Retina (tissue), 1 donor: ENCODE measurements at regions not wholly inside any gene's neighbourhood (a gene's known extent, or its start where the extent isn't known, plus 50 kb on each side); places are given as distances from the start of the nearest gene placed in this dataset.

Source experiments
- DNase-seq: peaks from one replicate; pipeline ENCODE4 v3.0.0-alpha.2; 2016

DNA sequence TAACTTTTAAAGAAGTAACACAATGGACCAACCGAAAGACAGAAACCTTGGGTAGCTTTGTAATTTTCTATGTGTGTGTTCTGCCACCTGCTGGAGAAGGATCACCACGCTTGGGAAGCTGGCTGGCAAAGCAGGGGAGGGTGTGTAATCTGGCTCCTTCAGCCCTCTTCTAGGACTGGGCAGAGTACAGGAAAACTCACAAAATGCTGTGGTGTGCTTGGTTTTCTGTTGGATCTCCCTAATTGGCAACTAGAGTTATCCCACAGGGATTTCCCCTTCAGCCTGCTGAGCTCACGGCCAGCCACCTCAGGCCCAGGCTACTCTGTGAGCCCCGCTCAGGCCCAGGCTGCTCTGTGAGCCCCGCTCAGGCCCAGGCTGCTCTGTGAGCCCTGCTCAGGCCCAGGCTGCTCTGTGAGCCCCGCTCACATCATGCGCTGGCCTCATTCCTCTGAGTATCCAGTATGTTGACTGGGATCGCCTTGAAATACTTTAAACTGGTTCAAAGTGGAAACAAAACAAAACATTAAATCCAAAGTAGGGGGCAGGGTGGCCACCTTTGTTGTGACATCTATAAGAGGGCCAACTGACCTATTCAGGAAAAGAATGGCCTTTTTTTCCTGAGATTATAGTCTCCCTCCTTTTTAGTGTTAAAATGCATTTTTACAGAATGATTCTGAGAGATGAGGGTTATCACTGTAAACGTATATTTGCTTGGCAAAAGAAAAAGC is 52.0 kb upstream of the RNU6-8 start:
- DNase-seq = peak; percentile 80

DNA sequence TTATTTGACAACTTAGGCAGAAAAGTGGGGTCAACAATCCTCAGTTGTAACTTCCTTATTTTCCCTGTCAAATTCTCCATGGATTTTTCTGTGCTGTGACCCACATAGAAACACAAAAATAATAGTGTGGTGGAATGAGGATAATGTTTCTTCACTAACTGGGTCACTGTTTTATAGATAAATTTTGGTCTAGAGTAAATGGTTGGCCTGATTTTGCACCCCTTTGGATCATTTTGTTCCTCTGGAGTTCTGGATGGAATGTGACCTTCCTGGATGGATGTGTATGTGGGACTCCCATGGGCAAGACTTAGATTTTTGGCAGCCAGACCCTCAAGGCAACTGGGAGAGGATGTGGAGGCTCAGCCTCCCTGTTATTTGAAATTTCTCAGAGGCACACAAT is 52.7 kb upstream of the RNU6-8 start:
- DNase-seq = no peak

DNA sequence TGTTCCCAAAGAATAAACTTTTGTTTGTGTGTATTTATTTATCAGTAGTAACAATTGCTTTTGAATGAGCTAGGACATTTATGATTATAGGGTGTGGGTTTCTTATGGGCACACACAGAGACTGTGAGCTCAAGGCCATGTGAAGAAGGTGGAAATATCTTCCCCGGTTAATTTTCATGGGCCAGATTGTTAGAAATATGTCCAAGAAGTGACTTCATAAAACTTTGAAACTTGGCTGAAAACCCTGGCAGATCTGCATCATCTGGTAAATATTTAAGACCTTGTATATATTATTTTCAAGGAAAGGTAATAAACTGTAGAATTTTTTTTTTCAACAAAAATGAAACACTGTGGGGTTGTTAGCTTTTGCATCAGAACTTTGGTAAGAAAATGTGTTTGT is 53.5 kb upstream of the RNU6-8 start:
- DNase-seq = no peak

DNA sequence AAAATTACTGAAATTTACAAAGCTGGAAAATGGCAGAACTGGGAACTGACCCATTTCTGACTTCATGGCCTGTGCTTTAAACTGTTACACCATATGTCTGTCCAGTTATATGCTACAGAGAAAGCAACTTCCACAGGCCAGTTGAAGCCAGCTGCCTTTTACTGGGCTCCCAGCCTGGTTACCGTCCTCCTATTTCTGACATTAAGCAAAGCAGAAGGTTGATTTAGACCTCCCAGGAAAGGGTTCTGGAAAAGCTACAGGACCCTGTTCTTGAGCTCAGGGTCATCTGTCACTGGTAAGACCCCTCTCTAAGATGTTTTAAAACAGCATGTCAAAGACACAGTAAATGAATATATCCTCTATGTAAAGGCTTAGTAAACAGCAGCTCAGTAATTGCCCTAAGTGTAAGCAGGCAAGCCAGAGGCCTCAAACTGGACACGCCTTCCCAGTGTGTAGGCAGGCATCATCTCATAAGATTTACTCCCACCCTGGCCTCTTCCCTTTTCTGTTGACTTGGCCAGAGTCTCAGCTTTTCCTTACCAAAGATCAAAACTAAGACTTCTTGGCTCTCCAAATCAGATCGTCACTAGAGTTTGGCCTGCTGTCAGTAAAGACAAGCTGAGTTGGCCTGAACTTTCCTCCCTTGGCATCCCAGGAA is 55.4 kb upstream of the RNU6-8 start:
- no peak for DNase-seq

DNA sequence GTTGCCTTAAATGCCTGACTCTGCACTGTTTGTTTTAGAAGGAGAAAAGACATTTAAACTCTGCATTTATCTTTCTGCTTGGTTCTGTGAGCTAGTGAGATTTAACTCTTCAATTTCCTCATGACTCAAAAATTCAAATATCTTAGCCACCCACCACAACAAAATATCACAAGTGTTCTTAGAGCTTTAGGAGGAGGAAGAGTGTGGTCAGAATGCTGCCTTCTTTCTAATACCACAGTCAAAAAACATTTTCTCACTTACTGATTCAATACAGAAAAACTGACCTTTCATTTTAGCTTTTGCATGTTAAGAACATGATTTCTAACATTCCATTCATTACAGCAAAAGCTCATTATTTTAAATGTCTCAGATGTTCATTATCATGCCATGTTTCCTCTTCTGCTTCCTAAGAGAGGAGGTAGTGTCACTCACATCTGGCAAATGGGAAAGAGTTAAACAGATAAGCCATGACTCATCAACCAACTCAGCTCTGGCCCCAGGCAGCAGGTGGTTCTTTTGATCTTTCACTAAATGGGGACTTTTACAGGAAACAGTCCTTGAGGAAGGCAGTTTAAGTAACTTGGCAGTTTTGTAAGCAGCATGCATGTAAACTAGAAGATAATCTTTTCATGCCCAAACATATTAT is 56.4 kb upstream of the RNU6-8 start:
- no peak for DNase-seq

DNA sequence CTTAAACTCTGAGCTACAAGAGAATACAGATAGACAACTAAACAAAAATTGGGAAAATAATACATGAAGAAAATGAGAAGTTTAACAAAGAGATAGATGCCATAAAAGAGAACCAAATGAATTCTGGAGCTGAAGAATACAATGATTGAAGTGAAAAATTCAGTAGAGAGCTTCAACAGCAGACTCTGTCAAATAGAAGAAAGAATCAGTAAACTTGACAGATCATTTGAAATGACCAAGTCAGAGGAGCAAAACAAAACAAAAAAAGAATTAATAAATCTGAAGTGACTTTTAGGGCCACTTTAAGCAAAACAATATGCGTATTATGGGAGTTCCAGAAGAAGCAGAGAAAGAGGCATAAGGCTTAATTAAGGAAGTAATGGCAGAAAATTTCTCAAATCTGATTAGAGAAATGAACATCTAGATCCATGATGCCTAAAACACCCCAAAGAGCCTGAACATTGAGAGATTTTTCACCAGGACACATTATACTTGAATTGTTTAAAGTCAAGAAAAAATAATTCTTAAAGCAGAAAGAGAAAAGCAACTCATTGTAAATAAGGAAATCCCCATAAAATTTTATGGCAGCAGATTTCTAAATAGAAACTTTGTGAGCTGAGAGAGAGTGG is 61.0 kb upstream of the RNU6-8 start:
- DNase-seq = no peak

DNA sequence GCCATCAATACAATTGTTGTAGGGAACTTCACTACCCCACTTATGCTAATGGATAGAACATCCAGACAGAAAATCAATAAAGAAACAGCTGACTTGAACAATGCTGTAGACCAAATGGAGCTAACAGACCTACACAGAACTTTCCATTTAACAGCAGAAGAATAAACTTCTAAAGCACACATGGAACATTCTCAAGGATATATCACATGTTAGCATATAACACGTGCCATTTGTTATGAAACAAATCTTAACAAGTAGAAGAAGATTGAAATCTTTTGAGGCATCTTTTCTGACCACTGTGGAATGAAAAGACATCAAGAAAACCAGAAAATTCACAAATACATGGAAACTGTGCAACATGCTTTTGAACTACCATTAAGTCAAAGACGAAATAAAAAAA is 62.5 kb upstream of the RNU6-8 start:
- DNase-seq = no peak

DNA sequence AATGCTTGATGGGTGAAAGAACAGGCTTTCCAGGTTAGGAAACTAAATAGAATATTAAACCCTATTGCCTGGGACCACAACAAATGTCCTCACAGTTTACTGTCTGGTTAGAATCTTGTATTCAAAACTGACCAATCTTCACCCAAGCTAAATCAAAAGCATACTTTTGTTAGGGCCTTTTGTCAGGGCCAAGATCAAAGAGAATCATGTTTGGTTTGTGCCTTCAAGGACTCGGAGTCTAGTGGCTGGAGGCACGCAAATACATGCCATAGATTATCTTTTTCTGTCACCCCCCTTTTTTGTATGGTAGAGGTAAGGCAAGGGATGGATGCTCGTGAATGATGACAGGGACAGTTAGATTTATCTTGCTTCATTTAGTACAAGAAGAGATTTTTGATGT is 51.1 kb upstream of the AKAP6 start:
- DNase-seq = no peak
